H9 (cell line): ENCODE measurements at regions not wholly inside any gene's neighbourhood (a gene's known extent, or its start where the extent isn't known, plus 50 kb on each side); places are given as distances from the start of the nearest gene placed in this dataset.

Source experiments
- DNase-seq: peaks from one replicate; pipeline ENCODE4 v3.0.0-alpha.2; 2017
- H2AFZ ChIP-seq: one replicate; pipeline ENCODE4 v1.6.1; 2013; ENCODE audit warnings: mild to moderate bottlenecking, low read length, control low read depth, moderate library complexity
- H2AK5ac ChIP-seq: 2 replicates; pipeline ENCODE4 v1.6.1; 2013; ENCODE audit warnings: low read length, control low read depth, mixed read lengths; ENCODE audit not compliant: insufficient read length
- H2BK120ac ChIP-seq: one replicate; pipeline ENCODE4 v1.6.1; 2013; ENCODE audit warnings: low read depth, mild to moderate bottlenecking, low read length, control low read depth, inconsistent platforms; ENCODE audit not compliant: poor library complexity, severe bottlenecking
- H2BK12ac ChIP-seq: 2 replicates; pipeline ENCODE4 v1.6.1; 2013; ENCODE audit warnings: low read length, control low read depth, mixed read lengths, low read depth; ENCODE audit not compliant: insufficient read length
- H2BK15ac ChIP-seq: 2 replicates; pipeline ENCODE4 v1.6.1; 2013; ENCODE audit warnings: low read depth, low read length, control low read depth
- H2BK20ac ChIP-seq: one replicate; pipeline ENCODE4 v1.6.1; 2013; ENCODE audit warnings: low read depth, mild to moderate bottlenecking, low read length, control low read depth, inconsistent platforms; ENCODE audit not compliant: poor library complexity, severe bottlenecking
- H2BK5ac ChIP-seq: 2 replicates; pipeline ENCODE4 v1.6.1; 2013; ENCODE audit warnings: low read length, control low read depth, mixed read lengths; ENCODE audit not compliant: insufficient read length
- H3K14ac ChIP-seq: 2 replicates; pipeline ENCODE4 v1.6.1; 2013; ENCODE audit warnings: low read length, control low read depth; ENCODE audit not compliant: insufficient read depth
- H3K18ac ChIP-seq: 2 replicates; pipeline ENCODE4 v1.6.1; 2013; ENCODE audit warnings: low read depth, mild to moderate bottlenecking, mixed read lengths, low read length, control low read depth; ENCODE audit not compliant: insufficient read length
- H3K23ac ChIP-seq: 2 replicates; pipeline ENCODE4 v1.6.1; 2013; ENCODE audit warnings: low read length, control low read depth, mixed read lengths, low read depth; ENCODE audit not compliant: insufficient read length
- H3K23me2 ChIP-seq: 2 replicates; pipeline ENCODE4 v1.6.1; 2013; ENCODE audit warnings: low read depth, mild to moderate bottlenecking, mixed read lengths, low read length, control low read depth; ENCODE audit not compliant: insufficient read length, poor library complexity, severe bottlenecking
- H3K27ac ChIP-seq: 2 replicates; pipeline ENCODE4 v1.5.1; 2013; ENCODE audit warnings: low read length, control low read depth, mixed read lengths, low read depth; ENCODE audit not compliant: insufficient read length
- H3K27me3 ChIP-seq: 2 replicates; pipeline ENCODE4 v1.6.1; 2013; ENCODE audit warnings: low read length, control low read depth, inconsistent platforms; ENCODE audit not compliant: insufficient read depth
- H3K4ac ChIP-seq: 2 replicates; pipeline ENCODE4 v1.6.1; 2013; ENCODE audit warnings: low read depth, mild to moderate bottlenecking, control low read depth, inconsistent platforms, low read length, moderate library complexity
- H3K4me1 ChIP-seq: 2 replicates; pipeline ENCODE4 v1.6.1; 2013; ENCODE audit warnings: low read length, control low read depth, inconsistent platforms; ENCODE audit not compliant: insufficient read depth
- H3K4me2 ChIP-seq: 2 replicates; pipeline ENCODE4 v1.6.1; 2013; ENCODE audit warnings: low read length, control low read depth, mixed read lengths; ENCODE audit not compliant: insufficient read length, insufficient read depth
- H3K56ac ChIP-seq: 2 replicates; pipeline ENCODE4 v1.6.1; 2013; ENCODE audit warnings: low read depth, mild to moderate bottlenecking, mixed read lengths, low read length, control low read depth; ENCODE audit not compliant: insufficient read length
- H3K79me1 ChIP-seq: 2 replicates; pipeline ENCODE4 v1.6.1; 2013; ENCODE audit warnings: low read depth, mild to moderate bottlenecking, moderate library complexity, low read length, control low read depth, inconsistent platforms; ENCODE audit not compliant: insufficient read depth, poor library complexity, severe bottlenecking
- H3K79me2 ChIP-seq: 2 replicates; pipeline ENCODE4 v1.6.1; 2013; ENCODE audit warnings: low read length, control low read depth, inconsistent platforms; ENCODE audit not compliant: insufficient read depth
- H3K9ac ChIP-seq: 2 replicates; pipeline ENCODE4 v1.6.1; 2013; ENCODE audit warnings: low read length, control low read depth, mixed read lengths; ENCODE audit not compliant: insufficient read length; ENCODE audit errors: extremely low read depth
- H3K9me3 ChIP-seq: one replicate; pipeline ENCODE4 v1.6.1; 2013; ENCODE audit warnings: low read depth, low read length, inconsistent platforms; ENCODE audit not compliant: control insufficient read depth
- H3T11ph ChIP-seq: one replicate; pipeline ENCODE4 v1.6.1; 2013; ENCODE audit warnings: mild to moderate bottlenecking, low read length, control low read depth, inconsistent platforms
- H4K20me1 ChIP-seq: one replicate; pipeline ENCODE4 v1.6.1; 2013; ENCODE audit not compliant: control insufficient read depth, insufficient read length, insufficient read depth
- H4K5ac ChIP-seq: 2 replicates; pipeline ENCODE4 v1.6.1; 2013; ENCODE audit warnings: low read depth, mild to moderate bottlenecking, mixed read lengths, low read length, control low read depth; ENCODE audit not compliant: insufficient read length
- H4K8ac ChIP-seq: replicated peaks from 2 replicates; pipeline ENCODE4 v1.6.1; 2013; ENCODE audit warnings: low read length, control low read depth, mixed read lengths, low read depth; ENCODE audit not compliant: insufficient read length
- H4K91ac ChIP-seq: 2 replicates; pipeline ENCODE4 v1.6.1; 2013; ENCODE audit warnings: low read depth, mild to moderate bottlenecking, moderate library complexity, mixed read lengths, low read length, control low read depth; ENCODE audit not compliant: insufficient read length
- H3K27ac Mint-ChIP-seq, 3 experiments: 2 replicates in 2 of 3; 3 replicates in 1 of 3; pipeline ENCODE4 v1.8.0; 2020 to 2021; ENCODE audit warnings: mixed read lengths in 3 of 3, mild to moderate bottlenecking in 1 of 3, moderate library complexity in 1 of 3
- H3K27me3 Mint-ChIP-seq: 2 replicates; pipeline ENCODE4 v1.8.0; 2021; ENCODE audit warnings: low read depth, mild to moderate bottlenecking, moderate library complexity, mixed read lengths
- H3K36me3 Mint-ChIP-seq, 3 experiments: 2 replicates in 2 of 3; 3 replicates in 1 of 3; pipeline ENCODE4 v1.8.0; 2020 to 2021; ENCODE audit warnings: low read depth in 3 of 3, mixed read lengths in 3 of 3; ENCODE audit not compliant: insufficient read depth in 1 of 3
- H3K4me1 Mint-ChIP-seq, 2 experiments: 2 replicates each; pipeline ENCODE4 v1.8.0; 2020; ENCODE audit warnings: mixed read lengths in 2 of 2
- H3K4me3 Mint-ChIP-seq, 2 experiments: 2 replicates in 1 of 2; 3 replicates in 1 of 2; pipeline ENCODE4 v1.8.0; 2020 to 2021; ENCODE audit warnings: mild to moderate bottlenecking in 2 of 2, mixed read lengths in 2 of 2, moderate library complexity in 1 of 2
- H3K9me3 Mint-ChIP-seq, 2 experiments: 2 replicates in 1 of 2; 3 replicates in 1 of 2; pipeline ENCODE4 v1.8.0; 2020; ENCODE audit warnings: mild to moderate bottlenecking in 2 of 2, mixed read lengths in 2 of 2, moderate library complexity in 1 of 2
- WGBS: extraction: QIAGEN DNeasy Blood & Tissue Kit; methylation state at CpG from one replicate; pipeline ENCODE4 v1.1.7; 2013; ENCODE audit warnings: missing lambda C conversion rate, low lambda C conversion rate, mixed read lengths; ENCODE audit not compliant: insufficient read length; ENCODE audit errors: extremely low coverage; 5-methylcytosine and 5-hydroxymethylcytosine counted together
- TF ChIP-seq, protein P1 (sequence below): fragments of 200-600 bp; sonication (generic); conservative IDR thresholded peaks from 3 replicates; pipeline ENCODE4 v1.8.0; 2021; ENCODE audit warnings: antibody characterized with exemption, mild to moderate bottlenecking

GRCh38 chr6:115365783-115366182 is 694.9 kb downstream of the FRK start:
- no peak overlapping the region for H2AFZ ChIP-seq
- no peak overlapping the region for H4K5ac ChIP-seq
- no peak overlapping the region for H4K91ac ChIP-seq
- H4K20me1 ChIP-seq = no peaks in the 10 kb centered on the region
- Mint-ChIP-seq H3K4me1 (no peaks in the 10 kb centered on the region; a peak in 2 of 4 replicates), H3K4me3 (no peak overlapping the region), H3K27ac (no peak overlapping the region), H3K36me3 (peaks cover 11 to 27% (median 17%) of the 10 kb centered on the region in 3 experiments), H3K9me3 (peaks cover 10 to 23% of the 10 kb centered on the region in 2 experiments), H3K27me3 (no peaks in the 10 kb centered on the region)
- no CpG with 5 or more reads among the region's 4 CpGs for WGBS
- H3K4me1 ChIP-seq = no peaks in the 10 kb centered on the region
- H3K79me1 ChIP-seq = no peaks in the 10 kb centered on the region
- H2BK5ac ChIP-seq = no peak overlapping the region
- no peak overlapping the region for H3K56ac ChIP-seq
- H3K27me3 ChIP-seq = no peaks in the 10 kb centered on the region
- no peak overlapping the region for H3K23ac ChIP-seq
- H3K27ac ChIP-seq = no peak overlapping the region
- no peak overlapping the region for H2BK12ac ChIP-seq
- DNase-seq = no peak
- no peaks in the 10 kb centered on the region for H3K9me3 ChIP-seq
- no peak overlapping the region for H3K4me2 ChIP-seq
- H2AK5ac ChIP-seq = no peak overlapping the region
- H2BK120ac ChIP-seq = no peak overlapping the region
- no peaks in the 10 kb centered on the region for H3K23me2 ChIP-seq
- H3K79me2 ChIP-seq = no peaks in the 10 kb centered on the region
- TF ChIP-seq, protein P1, sequence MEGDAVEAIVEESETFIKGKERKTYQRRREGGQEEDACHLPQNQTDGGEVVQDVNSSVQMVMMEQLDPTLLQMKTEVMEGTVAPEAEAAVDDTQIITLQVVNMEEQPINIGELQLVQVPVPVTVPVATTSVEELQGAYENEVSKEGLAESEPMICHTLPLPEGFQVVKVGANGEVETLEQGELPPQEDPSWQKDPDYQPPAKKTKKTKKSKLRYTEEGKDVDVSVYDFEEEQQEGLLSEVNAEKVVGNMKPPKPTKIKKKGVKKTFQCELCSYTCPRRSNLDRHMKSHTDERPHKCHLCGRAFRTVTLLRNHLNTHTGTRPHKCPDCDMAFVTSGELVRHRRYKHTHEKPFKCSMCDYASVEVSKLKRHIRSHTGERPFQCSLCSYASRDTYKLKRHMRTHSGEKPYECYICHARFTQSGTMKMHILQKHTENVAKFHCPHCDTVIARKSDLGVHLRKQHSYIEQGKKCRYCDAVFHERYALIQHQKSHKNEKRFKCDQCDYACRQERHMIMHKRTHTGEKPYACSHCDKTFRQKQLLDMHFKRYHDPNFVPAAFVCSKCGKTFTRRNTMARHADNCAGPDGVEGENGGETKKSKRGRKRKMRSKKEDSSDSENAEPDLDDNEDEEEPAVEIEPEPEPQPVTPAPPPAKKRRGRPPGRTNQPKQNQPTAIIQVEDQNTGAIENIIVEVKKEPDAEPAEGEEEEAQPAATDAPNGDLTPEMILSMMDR = no peak
- no peak overlapping the region for H3K9ac ChIP-seq
- no peak overlapping the region for H4K8ac ChIP-seq
- no peak overlapping the region for H3K4ac ChIP-seq
- no peak overlapping the region for H3K14ac ChIP-seq
- no peak overlapping the region for H2BK20ac ChIP-seq
- H3T11ph ChIP-seq = no peak overlapping the region
- no peak overlapping the region for H2BK15ac ChIP-seq
- no peak overlapping the region for H3K18ac ChIP-seq
